Mesendoderm (in vitro differentiated cells): ENCODE measurements at regions not wholly inside any gene's neighbourhood (a gene's known extent, or its start where the extent isn't known, plus 50 kb on each side); places are given as distances from the start of the nearest gene placed in this dataset.

ENCODE experiments used
- DNase-seq: peaks from one replicate; pipeline ENCODE4 v3.0.0; 2013
- H2AK5ac ChIP-seq: 2 replicates; pipeline ENCODE4 v1.6.1; 2013; ENCODE audit warnings: low read length, inconsistent platforms
- H2BK120ac ChIP-seq: 2 replicates; pipeline ENCODE4 v1.6.1; 2013; ENCODE audit warnings: low read depth, mild to moderate bottlenecking, low read length, moderate library complexity, mixed read lengths
- H2BK15ac ChIP-seq: replicated peaks from 2 replicates; pipeline ENCODE4 v1.6.1; 2013; ENCODE audit warnings: low read depth, mild to moderate bottlenecking, moderate library complexity
- H2BK5ac ChIP-seq: 2 replicates; pipeline ENCODE4 v1.6.1; 2013; ENCODE audit warnings: low read length, inconsistent platforms
- H3K18ac ChIP-seq: 2 replicates; pipeline ENCODE4 v1.6.1; 2013; ENCODE audit warnings: mild to moderate bottlenecking, low read length, mixed read lengths
- H3K23ac ChIP-seq: one replicate; pipeline ENCODE4 v1.6.1; 2013; ENCODE audit warnings: low read length
- H3K27ac ChIP-seq: 2 replicates; pipeline ENCODE4 v1.5.1; 2013; ENCODE audit warnings: low read depth, mild to moderate bottlenecking, inconsistent platforms, low read length, moderate library complexity
- H3K27me3 ChIP-seq: 2 replicates; pipeline ENCODE4 v1.6.1; 2013; ENCODE audit warnings: low read length, control low read depth, mild to moderate bottlenecking, inconsistent platforms; ENCODE audit not compliant: insufficient read depth, poor library complexity
- H3K36me3 ChIP-seq: 2 replicates; pipeline ENCODE4 v1.6.1; 2013; ENCODE audit warnings: low read length, inconsistent platforms; ENCODE audit not compliant: control insufficient read depth, insufficient read depth
- H3K4ac ChIP-seq: one replicate; pipeline ENCODE4 v1.6.1; 2013; ENCODE audit warnings: low read depth, mild to moderate bottlenecking, low read length, moderate library complexity
- H3K4me1 ChIP-seq: 2 replicates; pipeline ENCODE4 v1.6.1; 2013; ENCODE audit warnings: low read depth, low read length, inconsistent platforms; ENCODE audit not compliant: control insufficient read depth
- H3K4me2 ChIP-seq: 2 replicates; pipeline ENCODE4 v1.6.1; 2013; ENCODE audit warnings: low read length
- H3K4me3 ChIP-seq: 2 replicates; pipeline ENCODE4 v1.5.1; 2013; ENCODE audit warnings: mild to moderate bottlenecking, low read length
- H3K56ac ChIP-seq: one replicate; pipeline ENCODE4 v1.6.1; 2013; ENCODE audit warnings: low read length
- H3K79me1 ChIP-seq: 2 replicates; pipeline ENCODE4 v1.6.1; 2013; ENCODE audit warnings: low read length, inconsistent platforms
- H3K79me2 ChIP-seq: 2 replicates; pipeline ENCODE4 v1.6.1; 2013; ENCODE audit warnings: mild to moderate bottlenecking, low read length; ENCODE audit not compliant: control insufficient read depth, insufficient read depth
- H3K9ac ChIP-seq: 2 replicates; pipeline ENCODE4 v1.6.1; 2013; ENCODE audit warnings: low read length, inconsistent platforms
- H4K5ac ChIP-seq: one replicate; pipeline ENCODE4 v1.6.1; 2013; ENCODE audit warnings: low read length
- H4K8ac ChIP-seq: one replicate; pipeline ENCODE4 v1.6.1; 2013; ENCODE audit warnings: low read depth, mild to moderate bottlenecking, control low read depth, low read length, moderate library complexity
- WGBS: extraction: QIAGEN DNeasy Blood & Tissue Kit; methylation state at CpG from one replicate; pipeline ENCODE4 v1.1.7; 2013; ENCODE audit warnings: low lambda C conversion rate, missing lambda C conversion rate; ENCODE audit not compliant: insufficient coverage; ENCODE audit errors: extremely low coverage; 5-methylcytosine and 5-hydroxymethylcytosine counted together

DNA sequence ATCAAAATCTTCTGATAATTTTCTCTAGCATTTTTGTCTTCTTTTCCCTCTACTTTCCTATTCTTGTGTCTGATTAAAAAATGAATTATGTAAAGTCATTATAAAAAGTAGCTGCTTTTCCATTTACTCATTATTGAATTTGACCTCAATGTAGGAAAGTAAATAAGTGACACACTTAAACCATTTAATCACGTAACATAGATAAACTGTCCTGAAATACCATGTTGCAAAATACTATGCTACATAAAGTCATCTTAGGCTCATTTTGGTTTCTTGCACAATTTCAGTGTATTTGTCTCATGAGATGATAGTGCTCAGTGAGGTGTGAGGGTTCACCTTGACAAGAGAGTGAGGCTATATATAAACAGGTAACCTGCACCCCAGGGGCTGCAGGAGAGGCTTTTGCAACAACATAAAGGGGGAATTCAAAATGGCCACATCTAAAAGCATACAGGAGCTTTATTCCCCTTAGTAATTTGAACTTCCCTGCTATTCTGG, 502.7 kb downstream of the RNF144A start:
- no peak overlapping the region for H3K56ac ChIP-seq
- no peak overlapping the region for H4K8ac ChIP-seq
- WGBS = no CpG with 5 or more reads among the region's 1 CpG

DNA sequence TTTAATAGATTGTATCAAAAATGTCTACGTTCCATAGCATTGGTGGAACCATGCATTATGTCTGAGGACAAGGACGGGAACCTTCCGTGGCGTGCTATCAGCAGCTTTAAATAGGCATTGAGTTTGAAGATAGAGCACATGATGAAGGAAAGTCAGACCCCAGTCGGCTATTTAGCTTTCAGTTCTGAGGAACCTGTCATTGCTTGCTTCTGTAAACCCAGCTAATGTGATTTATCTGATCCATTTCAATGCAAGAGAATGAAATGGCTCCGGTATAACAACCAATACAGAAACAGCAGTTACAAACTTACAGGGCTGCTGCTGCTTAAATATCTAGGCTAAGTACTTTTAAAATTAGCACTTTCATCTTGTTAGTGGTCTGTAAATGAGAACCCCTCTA, 503.3 kb downstream of the RNF144A start:
- no peaks in the 10 kb centered on the region for H3K79me2 ChIP-seq
- no peak overlapping the region for H3K27ac ChIP-seq
- DNase-seq = no peak
- WGBS = no CpG with 5 or more reads among the region's 6 CpGs
- no peak overlapping the region for H4K8ac ChIP-seq
- no peak overlapping the region for H3K23ac ChIP-seq
- H3K18ac ChIP-seq = no peak overlapping the region
- H3K56ac ChIP-seq = no peak overlapping the region
- no peak overlapping the region for H2AK5ac ChIP-seq
- H3K36me3 ChIP-seq = no peaks in the 10 kb centered on the region
- no peaks in the 10 kb centered on the region for H3K27me3 ChIP-seq
- H3K4ac ChIP-seq = no peak overlapping the region
- no peak overlapping the region for H4K5ac ChIP-seq
- no peak overlapping the region for H2BK15ac ChIP-seq
- no peak overlapping the region for H3K4me3 ChIP-seq
- H3K4me2 ChIP-seq = no peak overlapping the region
- no peak overlapping the region for H2BK5ac ChIP-seq
- no peaks in the 10 kb centered on the region for H3K79me1 ChIP-seq
- H3K9ac ChIP-seq = no peak overlapping the region
- H2BK120ac ChIP-seq = no peak overlapping the region
- no peaks in the 10 kb centered on the region for H3K4me1 ChIP-seq

More for the DNA sequence above, 502.7 kb downstream of the RNF144A start:
- H2AK5ac ChIP-seq = no peak overlapping the region
- no peaks in the 10 kb centered on the region for H3K79me2 ChIP-seq
- no peak overlapping the region for H3K4me3 ChIP-seq
- DNase-seq = no peak
- no peak overlapping the region for H3K27ac ChIP-seq
- no peak overlapping the region for H2BK15ac ChIP-seq
- no peak overlapping the region for H3K4me2 ChIP-seq
- no peaks in the 10 kb centered on the region for H3K27me3 ChIP-seq
- no peaks in the 10 kb centered on the region for H3K4me1 ChIP-seq
- no peak overlapping the region for H2BK120ac ChIP-seq
- no peak overlapping the region for H3K23ac ChIP-seq
- H3K9ac ChIP-seq = no peak overlapping the region
- H2BK5ac ChIP-seq = no peak overlapping the region
- no peaks in the 10 kb centered on the region for H3K79me1 ChIP-seq
- no peak overlapping the region for H3K18ac ChIP-seq
- no peak overlapping the region for H3K4ac ChIP-seq
- no peaks in the 10 kb centered on the region for H3K36me3 ChIP-seq
- H4K5ac ChIP-seq = no peak overlapping the region

DNA sequence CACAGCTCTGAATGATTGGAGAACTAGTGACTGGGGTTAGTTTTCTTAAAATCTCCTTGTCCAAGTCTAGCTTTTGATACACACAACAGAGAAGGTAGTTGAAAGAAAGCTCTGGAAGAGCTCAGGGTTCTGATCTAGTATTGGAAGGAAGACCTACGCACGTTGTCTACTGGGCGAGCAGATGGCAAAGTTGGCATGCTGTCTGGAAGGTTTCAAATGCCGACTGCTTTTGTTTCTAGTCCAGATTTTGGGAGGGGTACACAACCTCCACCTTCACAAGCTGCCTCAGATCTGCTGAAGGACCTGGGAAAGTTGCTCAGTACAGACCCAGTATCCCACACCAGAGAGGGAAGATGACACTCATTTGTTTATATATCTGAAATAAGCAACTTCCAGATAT, 507.3 kb downstream of the RNF144A start:
- Histone ChIP-seq H3K4me3 (no peak overlapping the region), H3K36me3 (no peaks in the 10 kb centered on the region), H3K4me1 (no peaks in the 10 kb centered on the region), H3K79me2 (no peaks in the 10 kb centered on the region), H2BK15ac (no peak overlapping the region), H3K4ac (no peak overlapping the region), H3K27me3 (no peaks in the 10 kb centered on the region), H3K18ac (no peak overlapping the region), H3K27ac (no peak overlapping the region), H2BK5ac (no peak overlapping the region), H3K79me1 (no peaks in the 10 kb centered on the region), H2BK120ac (no peak overlapping the region), H4K5ac (no peak overlapping the region), H2AK5ac (no peak overlapping the region), H3K4me2 (no peak overlapping the region), H3K56ac (no peak overlapping the region), H4K8ac (no peak overlapping the region), H3K23ac (no peak overlapping the region), H3K9ac (no peak overlapping the region)
- no CpG with 5 or more reads among the region's 4 CpGs for WGBS
- no peak for DNase-seq

DNA sequence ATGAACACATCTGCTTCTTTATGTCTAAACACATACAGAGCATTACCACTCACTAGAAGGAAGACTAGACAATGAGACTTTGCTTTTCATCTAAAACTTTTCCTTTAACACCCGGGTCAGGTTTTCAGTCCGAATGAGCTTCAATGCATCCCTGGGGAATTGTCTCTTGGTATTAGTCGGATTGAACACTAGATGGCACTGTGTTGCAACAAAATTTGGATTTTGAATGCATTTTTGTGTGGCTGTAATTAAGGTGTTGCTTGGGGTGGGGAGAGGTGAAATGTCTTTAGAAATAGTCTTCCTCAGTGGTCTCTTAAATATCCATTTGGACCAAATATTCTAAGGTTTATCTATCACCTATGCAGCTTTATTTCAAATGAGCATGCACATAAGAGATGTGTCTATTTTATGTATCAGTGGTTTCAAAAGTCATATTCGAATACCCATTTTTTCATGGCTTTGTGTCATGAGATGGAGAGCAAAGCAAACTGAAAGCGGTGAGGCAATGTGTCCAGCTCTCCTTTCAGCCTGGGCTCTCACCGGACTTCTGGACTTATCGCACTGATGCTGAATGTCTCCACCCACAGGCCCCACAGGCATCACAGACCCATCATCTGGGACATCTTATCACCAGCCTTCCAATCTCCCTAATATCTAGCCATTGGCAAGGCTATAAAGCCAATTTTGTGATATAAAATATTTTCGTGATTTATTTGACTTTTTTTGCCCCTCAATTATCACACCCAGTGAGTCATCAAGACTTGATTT, 510.3 kb downstream of the RNF144A start:
- H3K36me3 ChIP-seq = no peaks in the 10 kb centered on the region

DNA sequence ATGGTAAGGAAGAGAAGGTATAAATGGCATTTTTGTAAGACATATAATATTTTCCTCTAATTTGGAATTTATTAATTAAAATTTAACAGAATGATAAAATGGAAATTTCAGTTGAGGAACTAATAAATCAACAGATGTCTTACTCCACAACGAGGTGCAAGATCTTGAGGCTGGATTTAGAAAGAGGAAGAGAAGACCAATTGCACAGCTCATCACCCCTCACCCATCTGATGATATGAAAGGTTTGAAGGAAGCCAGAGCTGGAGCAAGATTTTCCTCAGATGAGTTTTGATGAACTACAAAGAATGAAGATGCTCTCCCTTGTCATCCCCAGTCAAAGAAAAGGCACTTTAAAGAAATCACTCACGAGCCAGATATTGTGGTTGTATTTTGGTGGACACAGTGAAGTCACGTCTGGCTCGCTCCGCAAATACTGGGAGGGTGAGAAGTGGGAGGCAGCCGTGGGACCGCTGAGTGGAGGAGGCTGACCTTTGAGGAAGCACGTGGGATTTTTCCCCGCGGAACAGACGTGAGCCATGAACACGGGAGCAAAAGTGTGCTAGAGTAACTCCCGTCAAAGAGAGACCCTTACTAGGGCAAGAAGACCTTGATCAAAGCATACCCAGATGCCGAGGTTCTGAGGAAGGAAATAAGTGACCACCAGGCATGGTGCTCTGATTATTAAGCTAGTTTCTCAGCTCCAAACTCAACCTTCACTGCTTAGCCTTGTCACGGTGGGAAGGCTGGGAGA, 511.4 kb downstream of the RNF144A start:
- Histone ChIP-seq H3K56ac (no peak overlapping the region), H3K36me3 (no peaks in the 10 kb centered on the region), H3K4me1 (peaks cover 2% of the 10 kb centered on the region), H4K5ac (no peak overlapping the region), H3K18ac (no peak overlapping the region), H4K8ac (no peak overlapping the region), H3K4ac (no peak overlapping the region), H3K79me1 (no peaks in the 10 kb centered on the region), H3K23ac (no peak overlapping the region), H2AK5ac (no peak overlapping the region), H3K79me2 (no peaks in the 10 kb centered on the region), H3K4me2 (no peak overlapping the region), H2BK15ac (no peak overlapping the region), H3K9ac (no peak overlapping the region), H3K27me3 (no peaks in the 10 kb centered on the region), H2BK5ac (no peak overlapping the region), H3K27ac (no peak overlapping the region), H2BK120ac (no peak overlapping the region), H3K4me3 (no peak overlapping the region)
- DNase-seq = no peak
- WGBS = no CpG with 5 or more reads among the region's 15 CpGs

More for the DNA sequence above, 510.3 kb downstream of the RNF144A start:
- Histone ChIP-seq H3K23ac (no peak overlapping the region), H3K56ac (no peak overlapping the region), H2BK120ac (peak overlapping the region; percentile 56), H3K4ac (no peak overlapping the region), H2BK15ac (no peak overlapping the region), H4K8ac (no peak overlapping the region), H4K5ac (no peak overlapping the region), H3K79me1 (no peaks in the 10 kb centered on the region), H3K27ac (no peak overlapping the region), H3K18ac (no peak overlapping the region), H2BK5ac (no peak overlapping the region), H3K4me3 (no peak overlapping the region), H3K79me2 (no peaks in the 10 kb centered on the region), H3K4me2 (no peak overlapping the region), H3K9ac (no peak overlapping the region), H3K27me3 (no peaks in the 10 kb centered on the region), H3K4me1 (peaks cover 2% of the 10 kb centered on the region), H2AK5ac (no peak overlapping the region)
- no CpG with 5 or more reads among the region's 8 CpGs for WGBS
- peak; percentile 85 for DNase-seq
